Nephron (organoid): ENCODE measurements at regions not wholly inside any gene's neighbourhood (a gene's known extent, or its start where the extent isn't known, plus 50 kb on each side); places are given as distances from the start of the nearest gene placed in this dataset.

Experiments used
- H3K27ac Mint-ChIP-seq, 3 experiments: 2 replicates each; pipeline ENCODE4 v1.8.0; 2020; ENCODE audit warnings: mixed read lengths in 3 of 3, mild to moderate bottlenecking in 2 of 3, moderate library complexity in 1 of 3
- H3K27me3 Mint-ChIP-seq: 2 replicates; pipeline ENCODE4 v1.8.0; 2021; ENCODE audit warnings: low read depth, mild to moderate bottlenecking, moderate library complexity, mixed read lengths
- H3K36me3 Mint-ChIP-seq: 2 replicates; pipeline ENCODE4 v1.8.0; 2020; ENCODE audit warnings: low read depth, mixed read lengths
- H3K4me1 Mint-ChIP-seq: 2 replicates; pipeline ENCODE4 v1.8.0; 2020; ENCODE audit warnings: mixed read lengths
- H3K4me3 Mint-ChIP-seq, 3 experiments: 2 replicates each; pipeline ENCODE4 v1.8.0; 2020; ENCODE audit warnings: mild to moderate bottlenecking in 3 of 3, mixed read lengths in 3 of 3, moderate library complexity in 2 of 3
- H3K9me3 Mint-ChIP-seq: 2 replicates; pipeline ENCODE4 v1.8.0; 2020; ENCODE audit warnings: mixed read lengths
- CTCF ChIP-seq, 3 experiments: fragments of 200-600 bp; sonication (generic); IDR thresholded peaks; one replicate each; pipeline ENCODE4 v1.5.0; 2021; ENCODE audit warnings: antibody characterized with exemption in 3 of 3; ENCODE audit not compliant: unreplicated experiment in 3 of 3

- Mint-ChIP-seq H3K27ac (no peak overlapping the region), H3K4me3 (no peak overlapping the region), H3K9me3 (no peaks in the 10 kb centered on the region), H3K36me3 (no peaks in the 10 kb centered on the region), H3K4me1 (no peaks in the 10 kb centered on the region), H3K27me3 (peaks cover 4% of the 10 kb centered on the region)
- TF ChIP-seq CTCF (IDR thresholded peaks at IDR 0.05; ENCODE audit: unreplicated experiment in 3 of 3), result no peak
Measured at GRCh38 chr1:60160141-60160540, 86.6 kb upstream of the C1orf87 start.

GRCh38 chr1:60156371-60156770 lies 82.8 kb upstream of the C1orf87 start:
- H3K4me3 Mint-ChIP-seq, result no peak overlapping the region
- H3K9me3 Mint-ChIP-seq, result no peaks in the 10 kb centered on the region
- peaks cover 3% of the 10 kb centered on the region for H3K27me3 Mint-ChIP-seq
- peak overlapping the region in 2 of 3 experiments; percentile 48 to 58 for H3K27ac Mint-ChIP-seq
- H3K36me3 Mint-ChIP-seq, result no peaks in the 10 kb centered on the region
- H3K4me1 Mint-ChIP-seq, result peaks cover 17% of the 10 kb centered on the region
- no peak for TF ChIP-seq CTCF (IDR thresholded peaks at IDR 0.05; ENCODE audit: unreplicated experiment in 3 of 3)

GRCh38 chr1:60153961-60154360 lies 80.4 kb upstream of the C1orf87 start:
- Mint-ChIP-seq H3K9me3 (no peaks in the 10 kb centered on the region), H3K27me3 (no peaks in the 10 kb centered on the region), H3K36me3 (no peaks in the 10 kb centered on the region), H3K27ac (peak overlapping the region; percentile 81 to 88 (median 83)), H3K4me3 (no peak overlapping the region), H3K4me1 (peaks cover 24% of the 10 kb centered on the region)
- TF ChIP-seq CTCF (IDR thresholded peaks at IDR 0.05; ENCODE audit: unreplicated experiment in 3 of 3), result no peak

- H3K4me3 Mint-ChIP-seq, result no peak overlapping the region
Measured at GRCh38 chr1:60152891-60153290, 79.3 kb upstream of the C1orf87 start.

GRCh38 chr1:60151311-60151710 lies 77.7 kb upstream of the C1orf87 start:
- Mint-ChIP-seq H3K27me3 (no peaks in the 10 kb centered on the region), H3K4me1 (peaks cover 25% of the 10 kb centered on the region), H3K4me3 (no peak overlapping the region), H3K36me3 (no peaks in the 10 kb centered on the region), H3K27ac (no peak overlapping the region), H3K9me3 (no peaks in the 10 kb centered on the region)
- TF ChIP-seq CTCF (IDR thresholded peaks at IDR 0.05; ENCODE audit: unreplicated experiment in 3 of 3), result no peak

More at GRCh38 chr1:60152891-60153290, 79.3 kb upstream of the C1orf87 start:
- peak overlapping the region in 2 of 3 experiments; percentile 30 to 88 for H3K27ac Mint-ChIP-seq
- H3K4me1 Mint-ChIP-seq, result peaks cover 25% of the 10 kb centered on the region
- no peaks in the 10 kb centered on the region for H3K36me3 Mint-ChIP-seq
- H3K27me3 Mint-ChIP-seq, result no peaks in the 10 kb centered on the region
- H3K9me3 Mint-ChIP-seq, result no peaks in the 10 kb centered on the region
- no peak for TF ChIP-seq CTCF (IDR thresholded peaks at IDR 0.05; ENCODE audit: unreplicated experiment in 3 of 3)

- Mint-ChIP-seq H3K4me1 (peaks cover 23% of the 10 kb centered on the region), H3K27ac (peak overlapping the region in 1 of 3 experiments; percentile 75), H3K27me3 (no peaks in the 10 kb centered on the region), H3K4me3 (no peak overlapping the region), H3K36me3 (no peaks in the 10 kb centered on the region), H3K9me3 (no peaks in the 10 kb centered on the region)
- no peak for TF ChIP-seq CTCF (IDR thresholded peaks at IDR 0.05; ENCODE audit: unreplicated experiment in 3 of 3)
Measured at GRCh38 chr1:60149251-60149650, 75.7 kb upstream of the C1orf87 start.
